Retinal pigment epithelial cell (primary cell): ENCODE measurements at regions not wholly inside any gene's neighbourhood (a gene's known extent, or its start where the extent isn't known, plus 50 kb on each side); places are given as distances from the start of the nearest gene placed in this dataset.
A peak's percentile ranks its signal among the peaks of the same experiment; 100 is the strongest.

Experiments
- DNase-seq: peaks from one replicate; pipeline ENCODE4 v3.0.0-alpha.2; 2010; ENCODE audit warnings: low read depth
- H3K4me3 ChIP-seq: 2 replicates; pipeline ENCODE4 v1.5.1; 2011; ENCODE audit warnings: mild to moderate bottlenecking, low read length, control low read depth, moderate library complexity
- TF ChIP-seq, protein P1 (sequence below): conservative IDR thresholded peaks from 2 replicates; pipeline ENCODE4 v1.5.1; 2011; ENCODE audit warnings: low read depth, low read length, control low read depth, inconsistent platforms

DNA sequence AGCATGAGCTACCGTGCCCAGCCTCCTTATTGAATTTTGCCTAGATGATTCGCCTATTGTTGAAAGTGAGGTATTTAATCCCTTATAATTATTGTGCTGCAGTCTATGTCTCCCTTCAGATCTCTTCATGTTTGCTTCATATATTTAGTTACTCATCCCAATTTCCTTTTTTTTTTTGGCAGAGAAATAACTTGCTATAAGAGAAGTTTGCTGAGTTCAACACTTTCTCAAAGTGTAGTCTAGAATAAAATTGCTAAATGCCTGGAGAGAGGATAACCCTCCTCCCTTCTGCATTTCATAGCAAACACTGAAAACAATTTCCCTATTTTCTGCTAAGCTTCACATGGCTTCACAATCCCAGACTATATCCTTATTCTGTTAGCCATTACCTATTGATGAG, 136.6 kb upstream of the CD180 start:
- no peak for DNase-seq
- no peak overlapping the region for H3K4me3 ChIP-seq
- TF ChIP-seq, protein P1, sequence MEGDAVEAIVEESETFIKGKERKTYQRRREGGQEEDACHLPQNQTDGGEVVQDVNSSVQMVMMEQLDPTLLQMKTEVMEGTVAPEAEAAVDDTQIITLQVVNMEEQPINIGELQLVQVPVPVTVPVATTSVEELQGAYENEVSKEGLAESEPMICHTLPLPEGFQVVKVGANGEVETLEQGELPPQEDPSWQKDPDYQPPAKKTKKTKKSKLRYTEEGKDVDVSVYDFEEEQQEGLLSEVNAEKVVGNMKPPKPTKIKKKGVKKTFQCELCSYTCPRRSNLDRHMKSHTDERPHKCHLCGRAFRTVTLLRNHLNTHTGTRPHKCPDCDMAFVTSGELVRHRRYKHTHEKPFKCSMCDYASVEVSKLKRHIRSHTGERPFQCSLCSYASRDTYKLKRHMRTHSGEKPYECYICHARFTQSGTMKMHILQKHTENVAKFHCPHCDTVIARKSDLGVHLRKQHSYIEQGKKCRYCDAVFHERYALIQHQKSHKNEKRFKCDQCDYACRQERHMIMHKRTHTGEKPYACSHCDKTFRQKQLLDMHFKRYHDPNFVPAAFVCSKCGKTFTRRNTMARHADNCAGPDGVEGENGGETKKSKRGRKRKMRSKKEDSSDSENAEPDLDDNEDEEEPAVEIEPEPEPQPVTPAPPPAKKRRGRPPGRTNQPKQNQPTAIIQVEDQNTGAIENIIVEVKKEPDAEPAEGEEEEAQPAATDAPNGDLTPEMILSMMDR = no peak

DNA sequence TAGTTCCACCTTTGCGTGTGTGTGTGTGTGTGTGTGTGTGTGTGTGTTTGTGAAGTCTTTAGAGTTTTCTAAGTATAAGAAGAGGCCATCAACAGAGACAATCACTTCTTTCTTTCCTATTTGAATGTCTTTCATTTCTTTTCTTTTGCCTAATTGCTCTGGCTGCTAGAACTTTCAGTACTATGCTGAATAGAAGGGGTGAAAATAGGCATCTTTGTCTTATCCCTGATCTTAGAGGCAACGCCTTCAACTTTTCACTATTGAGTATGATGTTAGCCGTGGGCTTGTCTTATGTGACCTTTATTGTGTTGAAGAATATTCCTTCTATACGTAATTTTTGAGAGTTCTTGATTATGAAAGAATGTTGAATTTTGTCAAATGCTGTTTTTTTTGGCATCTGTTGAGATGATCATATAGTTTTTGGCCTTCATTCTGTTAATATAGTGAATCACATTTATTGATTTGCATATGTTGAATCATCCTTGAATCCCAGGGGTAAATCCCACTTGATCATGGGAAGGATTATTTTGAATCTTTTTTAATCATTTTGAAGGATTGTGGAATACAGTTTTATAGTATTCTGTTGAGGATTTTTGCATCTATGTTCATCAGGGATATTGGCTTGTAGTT, 134.8 kb upstream of the CD180 start:
- DNase-seq = no peak
- TF ChIP-seq, protein P1 = no peak
- H3K4me3 ChIP-seq = no peak overlapping the region

DNA sequence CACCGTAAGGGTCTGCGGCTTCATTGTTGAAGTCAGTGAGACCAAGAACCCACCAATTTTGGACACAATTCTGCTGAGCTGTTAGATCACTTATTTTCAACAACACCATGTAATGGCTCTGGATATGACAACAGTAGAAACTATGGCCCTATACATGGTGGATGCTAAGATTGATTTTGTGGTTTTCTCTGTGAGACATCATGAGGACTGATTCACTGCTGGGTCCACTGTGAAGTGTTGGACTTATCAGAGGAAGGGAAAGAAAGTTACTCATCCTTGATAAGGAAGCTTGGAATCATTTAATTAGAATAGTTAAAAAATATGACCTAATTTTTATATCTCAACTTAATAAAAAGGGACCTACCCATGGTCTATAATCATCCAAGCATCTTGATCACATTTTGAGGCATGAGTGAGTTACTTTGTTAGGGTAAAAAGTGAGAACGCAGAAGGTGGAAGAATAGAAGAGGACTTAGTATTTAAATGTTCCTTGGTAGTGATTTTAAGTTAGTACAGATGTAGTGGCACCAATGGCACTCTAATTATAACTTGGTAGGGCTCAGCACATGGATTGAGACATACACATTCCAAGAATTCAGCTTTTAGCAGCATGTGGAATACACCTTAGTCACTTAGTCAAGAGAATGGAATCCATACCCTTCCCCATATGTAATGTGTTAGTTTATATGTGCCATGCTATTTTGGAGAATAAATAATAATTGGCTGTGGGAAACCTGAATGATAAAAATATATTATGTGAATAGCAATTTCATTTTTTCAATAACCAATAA, 123.5 kb upstream of the CD180 start:
- peak; percentile 16 for DNase-seq
- H3K4me3 ChIP-seq = no peak overlapping the region
- TF ChIP-seq, protein P1 = no peak

DNA sequence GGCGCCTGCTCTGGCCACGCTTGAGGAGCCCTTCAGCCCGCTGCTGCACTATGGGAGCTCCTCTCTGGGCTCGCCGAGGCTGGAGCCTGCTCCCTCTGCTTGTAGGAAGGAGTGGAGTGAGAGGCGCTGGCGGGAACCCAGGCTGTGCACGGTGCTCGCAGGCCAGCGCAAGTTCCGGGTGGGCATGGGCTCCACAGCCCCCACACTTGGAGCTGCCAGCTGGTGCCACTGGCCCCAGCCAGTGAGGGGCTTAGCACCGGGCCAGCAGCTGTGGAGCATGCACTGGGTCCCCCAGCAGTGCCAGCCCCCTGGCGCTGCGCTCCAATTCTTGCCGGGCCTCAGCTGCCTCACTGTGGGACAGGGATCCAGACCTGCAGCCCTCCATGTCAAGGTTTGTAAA, 122.1 kb upstream of the CD180 start:
- DNase-seq = no peak
- TF ChIP-seq, protein P1 = no peak
- no peak overlapping the region for H3K4me3 ChIP-seq

DNA sequence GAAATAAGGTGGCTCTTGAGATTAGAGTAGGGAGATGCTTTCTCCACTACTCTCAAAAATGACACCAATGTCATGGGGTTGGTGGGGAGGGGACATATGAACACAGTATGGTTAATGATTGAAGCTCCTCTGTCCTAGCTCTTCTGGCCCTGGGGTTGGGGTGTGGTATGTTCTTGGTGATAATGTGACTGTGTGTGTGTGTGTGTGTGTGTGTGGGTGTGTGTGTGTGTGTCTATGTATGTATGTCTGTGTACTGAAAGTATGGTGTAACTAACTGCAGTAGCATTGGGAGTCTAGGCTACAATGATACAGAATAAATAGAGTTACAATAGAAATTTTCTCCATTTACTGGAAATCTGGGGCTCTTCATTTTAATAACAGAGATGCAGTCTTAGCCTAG, 121.0 kb upstream of the CD180 start:
- TF ChIP-seq, protein P1 = no peak
- no peak overlapping the region for H3K4me3 ChIP-seq
- DNase-seq = no peak

DNA sequence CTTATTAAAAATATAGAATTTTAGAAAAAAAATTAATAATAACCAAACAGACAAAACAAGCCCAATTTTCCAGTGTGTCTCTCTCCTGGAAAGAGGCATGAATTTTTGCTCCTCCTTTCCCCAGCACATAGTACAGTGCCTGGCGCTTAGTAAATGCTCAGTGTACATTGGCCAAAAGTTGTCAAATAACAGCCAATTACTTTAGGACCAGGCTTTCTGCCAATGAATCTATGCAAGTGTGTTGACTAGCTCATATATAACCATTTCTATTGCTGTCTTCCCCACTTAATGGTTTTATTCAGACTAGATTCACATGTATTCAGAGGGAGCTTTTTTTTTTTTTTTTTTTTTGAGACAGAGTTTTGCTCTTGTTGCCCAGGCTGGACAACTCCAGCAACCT, 120.1 kb upstream of the CD180 start:
- no peak for DNase-seq
- TF ChIP-seq, protein P1 = no peak
- no peak overlapping the region for H3K4me3 ChIP-seq
